Activated T-cell treated with anti-CD3 and anti-CD28 coated beads, Interleukin-2, amount 50 U/mL, for 72 hours (primary cell): ENCODE measurements at regions not wholly inside any gene's neighbourhood (a gene's known extent, or its start where the extent isn't known, plus 50 kb on each side); places are given as distances from the start of the nearest gene placed in this dataset.
A peak's percentile ranks its signal among the peaks of the same experiment; 100 is the strongest.
"Not testable (repeated sequence)": the region's sequence is repeated elsewhere in the genome, so short reads cannot be mapped to it uniquely, and the experiment has no call there.

Experiments used
- ATAC-seq, 2 donors: fragments of 150-1000 bp; cut with Tn5 transposase; replicated peaks in 1 of 2; 2 replicates each; pipeline ENCODE4 v1.10.0; 2021; ENCODE audit warnings: moderate library complexity in 2 of 2, mild to moderate bottlenecking in 1 of 2
- DNase-seq, 2 donors: peaks; one replicate each; pipeline ENCODE4 v3.0.0; 2021 to 2022; ENCODE audit warnings: mixed read lengths in 1 of 2
- H3K27ac Mint-ChIP-seq: one replicate; pipeline ENCODE4 v1.8.0; 2022; ENCODE audit warnings: mild to moderate bottlenecking, moderate library complexity, mixed read lengths
- H3K27me3 Mint-ChIP-seq: one replicate; pipeline ENCODE4 v1.8.0; 2022; ENCODE audit warnings: low read depth, mixed read lengths
- H3K36me3 Mint-ChIP-seq, 2 donors: one replicate each; pipeline ENCODE4 v1.8.0; 2022; ENCODE audit warnings: mixed read lengths in 2 of 2, mild to moderate bottlenecking in 1 of 2; ENCODE audit not compliant: insufficient read depth in 2 of 2
- H3K4me1 Mint-ChIP-seq: one replicate; pipeline ENCODE4 v1.8.0; 2022; ENCODE audit warnings: low read depth, mixed read lengths
- H3K4me3 Mint-ChIP-seq, 2 donors: one replicate each; pipeline ENCODE4 v1.8.0; 2022; ENCODE audit warnings: mild to moderate bottlenecking in 2 of 2, mixed read lengths in 2 of 2, moderate library complexity in 2 of 2
- H3K9me3 Mint-ChIP-seq, 2 donors: one replicate each; pipeline ENCODE4 v1.8.0; 2022; ENCODE audit warnings: mixed read lengths in 2 of 2

- Mint-ChIP-seq H3K4me1 (no peaks in the 10 kb centered on the region), H3K27ac (no peak overlapping the region), H3K36me3 (no peaks in the 10 kb centered on the region), H3K4me3 (no peak overlapping the region), H3K27me3 (peaks cover 33% of the 10 kb centered on the region), H3K9me3 (no peaks in the 10 kb centered on the region)
- DNase-seq: no peak
- no peak for ATAC-seq
Measured at GRCh38 chr11:112620621-112621394, 340.4 kb upstream of the NCAM1 start.

GRCh38 chr11:112623057-112623456 is 338.2 kb upstream of the NCAM1 start:
- Mint-ChIP-seq H3K36me3 (no peaks in the 10 kb centered on the region), H3K9me3 (no peaks in the 10 kb centered on the region), H3K27me3 (peaks cover 36% of the 10 kb centered on the region), H3K4me1 (peaks cover 8% of the 10 kb centered on the region), H3K4me3 (no peak overlapping the region), H3K27ac (no peak overlapping the region)
- no peak for ATAC-seq
- DNase-seq: no peak

- no peak overlapping the region for H3K4me3 Mint-ChIP-seq
- peaks cover 26% of the 10 kb centered on the region for H3K27me3 Mint-ChIP-seq
- DNase-seq (no peak), ATAC-seq (no peak)
- no peaks in the 10 kb centered on the region for H3K9me3 Mint-ChIP-seq
- H3K4me1 Mint-ChIP-seq: peaks cover 8% of the 10 kb centered on the region
- no peaks in the 10 kb centered on the region for H3K36me3 Mint-ChIP-seq
- H3K27ac Mint-ChIP-seq: no peak overlapping the region
Measured at GRCh38 chr11:112624431-112624830, 336.8 kb upstream of the NCAM1 start.

GRCh38 chr11:112624971-112625370 is 336.2 kb upstream of the NCAM1 start:
- not testable (repeated sequence) for H3K4me1 Mint-ChIP-seq, DNase-seq, H3K9me3 Mint-ChIP-seq, H3K4me3 Mint-ChIP-seq, ATAC-seq, H3K36me3 Mint-ChIP-seq, H3K27ac Mint-ChIP-seq
- peaks cover 25% of the 10 kb centered on the region for H3K27me3 Mint-ChIP-seq

GRCh38 chr11:112625814-112626213 is 335.4 kb upstream of the NCAM1 start:
- Mint-ChIP-seq H3K27ac (no peak overlapping the region), H3K36me3 (no peaks in the 10 kb centered on the region), H3K9me3 (no peaks in the 10 kb centered on the region), H3K4me3 (no peak overlapping the region), H3K4me1 (peaks cover 8% of the 10 kb centered on the region), H3K27me3 (peaks cover 28% of the 10 kb centered on the region)
- DNase-seq (no peak), ATAC-seq (no peak)

- H3K9me3 Mint-ChIP-seq: no peaks in the 10 kb centered on the region
- no peak overlapping the region for H3K27ac Mint-ChIP-seq
- no peak overlapping the region for H3K4me3 Mint-ChIP-seq
- no peaks in the 10 kb centered on the region for H3K36me3 Mint-ChIP-seq
- peaks cover 8% of the 10 kb centered on the region for H3K4me1 Mint-ChIP-seq
- peaks cover 31% of the 10 kb centered on the region for H3K27me3 Mint-ChIP-seq
- no peak for ATAC-seq
- no peak for DNase-seq
Measured at GRCh38 chr11:112626731-112627130, 334.5 kb upstream of the NCAM1 start.

GRCh38 chr11:112627588-112628045 is 333.6 kb upstream of the NCAM1 start:
- H3K27ac Mint-ChIP-seq: no peak overlapping the region
- DNase-seq (no peak), ATAC-seq (peak; percentile 77 to 80)
- peaks cover 27% of the 10 kb centered on the region for H3K27me3 Mint-ChIP-seq
- H3K9me3 Mint-ChIP-seq: no peaks in the 10 kb centered on the region
- peaks cover 8% of the 10 kb centered on the region for H3K4me1 Mint-ChIP-seq
- no peak overlapping the region for H3K4me3 Mint-ChIP-seq
- H3K36me3 Mint-ChIP-seq: no peaks in the 10 kb centered on the region

- no peak overlapping the region for H3K27ac Mint-ChIP-seq
Measured at GRCh38 chr11:112628676-112629075, 332.5 kb upstream of the NCAM1 start.

GRCh38 chr11:112630496-112630895 is 330.7 kb upstream of the NCAM1 start:
- peaks cover 47% of the 10 kb centered on the region for H3K27me3 Mint-ChIP-seq
- H3K4me3 Mint-ChIP-seq: no peak overlapping the region
- H3K9me3 Mint-ChIP-seq: no peaks in the 10 kb centered on the region
- H3K36me3 Mint-ChIP-seq: no peaks in the 10 kb centered on the region
- DNase-seq: no peak
- no peak for ATAC-seq
- no peak overlapping the region for H3K27ac Mint-ChIP-seq
- H3K4me1 Mint-ChIP-seq: peaks cover 8% of the 10 kb centered on the region

More at GRCh38 chr11:112628676-112629075, 332.5 kb upstream of the NCAM1 start:
- Mint-ChIP-seq H3K36me3 (no peaks in the 10 kb centered on the region), H3K4me1 (peaks cover 8% of the 10 kb centered on the region), H3K27me3 (peaks cover 37% of the 10 kb centered on the region), H3K4me3 (no peak overlapping the region), H3K9me3 (no peaks in the 10 kb centered on the region)
- ATAC-seq (no peak), DNase-seq (no peak)

GRCh38 chr11:112631333-112631732 is 329.9 kb upstream of the NCAM1 start:
- H3K27ac Mint-ChIP-seq: no peak overlapping the region
- DNase-seq: no peak

GRCh38 chr11:112632866-112633505 is 328.2 kb upstream of the NCAM1 start:
- Mint-ChIP-seq H3K27ac (no peak overlapping the region), H3K9me3 (no peaks in the 10 kb centered on the region), H3K27me3 (peaks cover 40% of the 10 kb centered on the region), H3K36me3 (no peaks in the 10 kb centered on the region), H3K4me1 (no peaks in the 10 kb centered on the region), H3K4me3 (no peak overlapping the region)
- no peak for ATAC-seq
- DNase-seq: no peak

More at GRCh38 chr11:112631333-112631732, 329.9 kb upstream of the NCAM1 start:
- H3K27me3 Mint-ChIP-seq: peaks cover 47% of the 10 kb centered on the region
- H3K4me1 Mint-ChIP-seq: peaks cover 8% of the 10 kb centered on the region
- H3K4me3 Mint-ChIP-seq: no peak overlapping the region
- ATAC-seq: no peak
- H3K9me3 Mint-ChIP-seq: no peaks in the 10 kb centered on the region
- no peaks in the 10 kb centered on the region for H3K36me3 Mint-ChIP-seq

GRCh38 chr11:112634551-112634950 is 326.7 kb upstream of the NCAM1 start:
- Mint-ChIP-seq H3K9me3 (no peaks in the 10 kb centered on the region), H3K4me3 (no peak overlapping the region), H3K27ac (no peak overlapping the region)

GRCh38 chr11:112634995-112635737 is 326.1 kb upstream of the NCAM1 start:
- DNase-seq (no peak), ATAC-seq (no peak)
- peaks cover 47% of the 10 kb centered on the region for H3K27me3 Mint-ChIP-seq
- H3K4me3 Mint-ChIP-seq: no peak overlapping the region
- no peaks in the 10 kb centered on the region for H3K4me1 Mint-ChIP-seq
- peaks cover 0 to under 1% of the 10 kb centered on the region in 2 donors for H3K9me3 Mint-ChIP-seq
- no peaks in the 10 kb centered on the region for H3K36me3 Mint-ChIP-seq
- H3K27ac Mint-ChIP-seq: no peak overlapping the region

More at GRCh38 chr11:112634551-112634950, 326.7 kb upstream of the NCAM1 start:
- ATAC-seq (no peak), DNase-seq (no peak)
- Mint-ChIP-seq H3K27me3 (peaks cover 47% of the 10 kb centered on the region), H3K36me3 (no peaks in the 10 kb centered on the region), H3K4me1 (no peaks in the 10 kb centered on the region)
